IMR-90 (cell line): ENCODE measurements at regions not wholly inside any gene's neighbourhood (a gene's known extent, or its start where the extent isn't known, plus 50 kb on each side); places are given as distances from the start of the nearest gene placed in this dataset.

Experiments
- ATAC-seq: fragments of 200-7000 bp; cut with Tn5 transposase; 2 replicates; pipeline ENCODE4 v1.9.1; 2020; ENCODE audit warnings: low read depth, mild to moderate bottlenecking, moderate library complexity
- BruUV-seq: library from RNA; stranded (reverse); fragments of 400-500 nt; replicated peaks from 2 replicates; lab custom pipeline; 2021; lab: Mats Ljungman, UMichigan
- CTCF ChIA-PET: fragments of 300-600 bp; formaldehyde crosslinking; extraction: SDS; loops from one replicate; lab custom pipeline; 2021; ENCODE audit warnings: antibody characterized with exemption; lab: Yijun Ruan, JAX
- POLR2A ChIA-PET: fragments of 300-600 bp; sonication (Branson Sonifier 250); formaldehyde crosslinking; loops from one replicate; lab custom pipeline; 2022; ENCODE audit warnings: antibody characterized with exemption; ENCODE audit not compliant: unreplicated experiment; lab: Charles Lee
- DNase-seq: peaks from one replicate; pipeline ENCODE4 v3.0.0; 2013
- H2AFZ ChIP-seq: replicated peaks from 2 replicates; pipeline ENCODE3; 2013; ENCODE audit warnings: low read length, mild to moderate bottlenecking; ENCODE audit not compliant: poor library complexity
- H2AK5ac ChIP-seq: 2 replicates; pipeline ENCODE4 v1.6.1; 2013; ENCODE audit warnings: low read depth, low read length, inconsistent platforms
- H2AK9ac ChIP-seq: replicated peaks from 2 replicates; pipeline ENCODE3; 2013; ENCODE audit warnings: mild to moderate bottlenecking, low read depth, low read length, moderate library complexity; ENCODE audit not compliant: poor library complexity
- H2BK120ac ChIP-seq: 2 replicates; pipeline ENCODE4 v1.6.1; 2013; ENCODE audit warnings: low read depth, low read length, inconsistent platforms
- H2BK15ac ChIP-seq: 3 replicates; pipeline ENCODE4 v1.6.1; 2013; ENCODE audit warnings: low read depth, low read length, inconsistent platforms
- H2BK20ac ChIP-seq: 2 replicates; pipeline ENCODE4 v1.6.1; 2013; ENCODE audit warnings: low read depth, mild to moderate bottlenecking, inconsistent platforms, low read length, moderate library complexity
- H2BK5ac ChIP-seq: 2 replicates; pipeline ENCODE4 v1.6.1; 2013; ENCODE audit warnings: mild to moderate bottlenecking, low read depth, low read length, inconsistent platforms; ENCODE audit not compliant: poor library complexity, severe bottlenecking
- H3K14ac ChIP-seq: replicated peaks from 2 replicates; pipeline ENCODE4 v1.6.1; 2013; ENCODE audit warnings: low read depth, low read length, inconsistent platforms
- H3K18ac ChIP-seq: 2 replicates; pipeline ENCODE4 v1.6.1; 2013; ENCODE audit warnings: low read depth, low read length, control low read depth
- H3K23ac ChIP-seq: 2 replicates; pipeline ENCODE4 v1.6.1; 2013; ENCODE audit warnings: low read depth, low read length, inconsistent platforms
- H3K27ac ChIP-seq: 2 replicates; pipeline ENCODE4 v1.5.1; 2013; ENCODE audit warnings: mild to moderate bottlenecking, control low read depth, low read length; ENCODE audit not compliant: insufficient read depth
- H3K27me3 ChIP-seq: 2 replicates; pipeline ENCODE4 v1.6.1; 2013; ENCODE audit warnings: low read length; ENCODE audit not compliant: control insufficient read depth, insufficient read depth
- H3K36me3 ChIP-seq: 2 replicates; pipeline ENCODE4 v1.6.1; 2013; ENCODE audit warnings: low read length, mixed read lengths; ENCODE audit not compliant: control insufficient read depth, insufficient read depth
- H3K4ac ChIP-seq: 2 replicates; pipeline ENCODE4 v1.6.1; 2013; ENCODE audit warnings: low read depth, low read length, inconsistent platforms
- H3K4me1 ChIP-seq: 2 replicates; pipeline ENCODE4 v1.6.1; 2013; ENCODE audit warnings: low read length, mixed read lengths; ENCODE audit not compliant: control insufficient read depth, insufficient read depth
- H3K4me2 ChIP-seq: 2 replicates; pipeline ENCODE4 v1.6.1; 2013; ENCODE audit warnings: low read depth, mild to moderate bottlenecking, control low read depth, low read length, moderate library complexity
- H3K4me3 ChIP-seq: 2 replicates; pipeline ENCODE4 v1.5.1; 2013; ENCODE audit warnings: low read depth, mild to moderate bottlenecking, control low read depth, low read length, moderate library complexity; ENCODE audit not compliant: insufficient read depth
- H3K56ac ChIP-seq: 2 replicates; pipeline ENCODE4 v1.6.1; 2013; ENCODE audit warnings: low read length, inconsistent platforms; ENCODE audit not compliant: insufficient read depth; ENCODE audit errors: extremely low read depth
- H3K79me1 ChIP-seq, 2 experiments: 2 replicates each; pipeline ENCODE4 v1.6.1; 2013; ENCODE audit warnings: low read length in 2 of 2, inconsistent platforms in 1 of 2, low read depth in 1 of 2
- H3K9ac ChIP-seq: 2 replicates; pipeline ENCODE4 v1.6.1; 2013; ENCODE audit warnings: low read depth, low read length, control low read depth
- H3K9me1 ChIP-seq: 2 replicates; pipeline ENCODE4 v1.6.1; 2013; ENCODE audit warnings: low read length, inconsistent platforms; ENCODE audit not compliant: insufficient read depth
- H3K9me3 ChIP-seq: 2 replicates; pipeline ENCODE4 v1.6.1; 2013; ENCODE audit warnings: low read length; ENCODE audit not compliant: control insufficient read depth, insufficient read depth
- H4K20me1 ChIP-seq: 2 replicates; pipeline ENCODE4 v1.6.1; 2013; ENCODE audit warnings: low read length, inconsistent platforms; ENCODE audit not compliant: insufficient read depth
- H4K5ac ChIP-seq: 2 replicates; pipeline ENCODE4 v1.6.1; 2013; ENCODE audit warnings: mild to moderate bottlenecking, low read depth, low read length, control low read depth
- H4K8ac ChIP-seq, 2 experiments: 2 replicates each; pipeline ENCODE4 v1.6.1; 2013; ENCODE audit warnings: low read depth in 2 of 2, low read length in 2 of 2, control low read depth in 1 of 2, inconsistent platforms in 1 of 2
- H4K91ac ChIP-seq: 2 replicates; pipeline ENCODE4 v1.6.1; 2013; ENCODE audit warnings: low read depth, low read length, inconsistent platforms; ENCODE audit not compliant: insufficient read depth
- WGBS, 2 experiments: methylation state at CpG; one replicate each; pipeline versions ENCODE4 v1.1.5 to v1.1.7; 2013; ENCODE audit warnings: missing lambda C conversion rate in 2 of 2; ENCODE audit not compliant: insufficient read length in 1 of 2; ENCODE audit errors: extremely low coverage in 2 of 2; 5-methylcytosine and 5-hydroxymethylcytosine counted together
- dilution Hi-C: fragments of 300-500 bp; cut with HindIII; formaldehyde crosslinking; loops from one replicate; pipeline ENCODE4 v1.14.3; 2018; ENCODE audit warnings: low sequenced_read_pairs; ENCODE audit not compliant: unreplicated experiment
- in situ Hi-C: fragments of 300-500 bp; cut with MboI; formaldehyde crosslinking; loops from 3 replicates; pipeline ENCODE4 v1.14.3; 2019; ENCODE audit warnings: low sequenced_read_pairs, inconsistent platforms, mixed read lengths
- intact Hi-C: fragments of 100-400 bp; cut with micrococcal nuclease; formaldehyde crosslinking; loops from 2 replicates; pipeline ENCODE4 v1.10.0; 2022
- TF ChIP-seq, protein P1 (sequence below): conservative IDR thresholded peaks from 2 replicates; pipeline ENCODE4 v1.5.1; 2012; ENCODE audit warnings: mild to moderate bottlenecking, low read depth, low read length, improper control_type of control experiment

- no peak overlapping the region for H2BK15ac ChIP-seq
- H3K9ac ChIP-seq, result no peak overlapping the region
- H2BK5ac ChIP-seq, result no peak overlapping the region
- H3K23ac ChIP-seq, result no peak overlapping the region
- H3K4ac ChIP-seq, result no peak overlapping the region
- H3K56ac ChIP-seq, result no peak overlapping the region
- no TSS peak for BruUV-seq
- no peak overlapping the region for H3K18ac ChIP-seq
- TF ChIP-seq, protein P1, sequence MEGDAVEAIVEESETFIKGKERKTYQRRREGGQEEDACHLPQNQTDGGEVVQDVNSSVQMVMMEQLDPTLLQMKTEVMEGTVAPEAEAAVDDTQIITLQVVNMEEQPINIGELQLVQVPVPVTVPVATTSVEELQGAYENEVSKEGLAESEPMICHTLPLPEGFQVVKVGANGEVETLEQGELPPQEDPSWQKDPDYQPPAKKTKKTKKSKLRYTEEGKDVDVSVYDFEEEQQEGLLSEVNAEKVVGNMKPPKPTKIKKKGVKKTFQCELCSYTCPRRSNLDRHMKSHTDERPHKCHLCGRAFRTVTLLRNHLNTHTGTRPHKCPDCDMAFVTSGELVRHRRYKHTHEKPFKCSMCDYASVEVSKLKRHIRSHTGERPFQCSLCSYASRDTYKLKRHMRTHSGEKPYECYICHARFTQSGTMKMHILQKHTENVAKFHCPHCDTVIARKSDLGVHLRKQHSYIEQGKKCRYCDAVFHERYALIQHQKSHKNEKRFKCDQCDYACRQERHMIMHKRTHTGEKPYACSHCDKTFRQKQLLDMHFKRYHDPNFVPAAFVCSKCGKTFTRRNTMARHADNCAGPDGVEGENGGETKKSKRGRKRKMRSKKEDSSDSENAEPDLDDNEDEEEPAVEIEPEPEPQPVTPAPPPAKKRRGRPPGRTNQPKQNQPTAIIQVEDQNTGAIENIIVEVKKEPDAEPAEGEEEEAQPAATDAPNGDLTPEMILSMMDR, result no peak
- no peak overlapping the region for H2AK5ac ChIP-seq
- no peak overlapping the region for H3K4me3 ChIP-seq
- intact Hi-C loops, result loop anchor here (5.0 kb wide), 1 partner anchor 49 kb away; no protein-coding TSS in a partner anchor
- dilution Hi-C loops, result no loop called here
- H4K91ac ChIP-seq, result no peak overlapping the region
- DNase-seq, result peak; percentile 50
- POLR2A ChIA-PET, result no interaction called here
- no peaks in the 10 kb centered on the region for H3K9me3 ChIP-seq
- in situ Hi-C loops, result no loop called here
- no peak overlapping the region for H2BK120ac ChIP-seq
- no peaks in the 10 kb centered on the region for H4K20me1 ChIP-seq
- CTCF ChIA-PET, result no interaction called here
- no peak overlapping the region for H4K5ac ChIP-seq
- H3K36me3 ChIP-seq, result no peaks in the 10 kb centered on the region
- no peak overlapping the region for H3K27ac ChIP-seq
- no peaks in the 10 kb centered on the region for H3K4me1 ChIP-seq
- 0 out of 2 replicates have a peak, but pooled peaks have one; percentile 44 for ATAC-seq
- H2AK9ac ChIP-seq, result no peak overlapping the region
- no peak overlapping the region for H3K14ac ChIP-seq
- no CpG with 5 or more reads among the region's 1 CpG for WGBS, 2 experiments
- no peaks in the 10 kb centered on the region for H3K9me1 ChIP-seq
- H4K8ac ChIP-seq, result no peak overlapping the region
- H3K4me2 ChIP-seq, result no peak overlapping the region
- no peak overlapping the region for H2BK20ac ChIP-seq
- no peak overlapping the region for H2AFZ ChIP-seq
- H3K79me1 ChIP-seq, result no peaks in the 10 kb centered on the region
- H3K27me3 ChIP-seq, result no peaks in the 10 kb centered on the region
Observed at GRCh38 chr2:150292807-150293206, 194.7 kb downstream of the RND3 start.
